ENCODE measurements at regions not wholly inside any gene's neighbourhood (a gene's known extent, or its start where the extent isn't known, plus 50 kb on each side); places are given as distances from the start of the nearest gene placed in this dataset.

- Histone ChIP-seq H3K9ac (ENCODE audit: insufficient read depth, low read length, poor library complexity, severe bottlenecking) (no peak overlapping the region), H3K4me3 (replicated peaks in 1 of 3; ENCODE audit: low read depth in 2 of 3, low read length in 3 of 3) (no peak overlapping the region), H3K4me2 (replicated peaks; ENCODE audit: extremely low read depth, low read length, poor library complexity, severe bottlenecking) (no peak overlapping the region), H3K27ac (ENCODE audit: low read depth in 1 of 2, low read length in 2 of 2) (no peak overlapping the region), H4K20me1 (ENCODE audit: insufficient read depth, low read length) (no peaks in the 10 kb centered on the region), H3K9me3 (replicated peaks in 1 of 2; ENCODE audit: control insufficient read depth in 1 of 2, insufficient read depth in 1 of 2, low read length in 2 of 2) (no peaks in the 10 kb centered on the region), H3K79me2 (ENCODE audit: insufficient read depth, low read length) (no peaks in the 10 kb centered on the region), H3K36me3 (replicated peaks in 1 of 2; ENCODE audit: control insufficient read depth in 1 of 2, insufficient read depth in 2 of 2, low read length in 2 of 2) (no peaks in the 10 kb centered on the region), H2AFZ (ENCODE audit: insufficient read depth, low read depth, low read length, poor library complexity, severe bottlenecking) (no peak overlapping the region), H3K4me1 (ENCODE audit: control insufficient read depth in 1 of 2, insufficient read depth in 2 of 2, low read length in 2 of 2) (peaks cover 12 to 29% of the 10 kb centered on the region in 2 donors), H3K27me3 (ENCODE audit: control insufficient read depth in 2 of 2, insufficient read depth in 2 of 2, low read length in 2 of 2) (no peaks in the 10 kb centered on the region)
- Mint-ChIP-seq H3K4me1 (peaks cover 16% of the 10 kb centered on the region), H3K9me3 (peaks cover 0 to 8% (median 0%) of the 10 kb centered on the region in 7 donors), H3K4me3 (no peak overlapping the region), H3K27me3 (ENCODE audit: low read depth in 3 of 3) (peaks cover 3 to 8% (median 7%) of the 10 kb centered on the region in 3 donors), H3K27ac (no peak overlapping the region), H3K36me3 (peaks cover 0 to 2% of the 10 kb centered on the region in 2 donors)
- DNase-seq, result no peak
- TF ChIP-seq, protein P1, sequence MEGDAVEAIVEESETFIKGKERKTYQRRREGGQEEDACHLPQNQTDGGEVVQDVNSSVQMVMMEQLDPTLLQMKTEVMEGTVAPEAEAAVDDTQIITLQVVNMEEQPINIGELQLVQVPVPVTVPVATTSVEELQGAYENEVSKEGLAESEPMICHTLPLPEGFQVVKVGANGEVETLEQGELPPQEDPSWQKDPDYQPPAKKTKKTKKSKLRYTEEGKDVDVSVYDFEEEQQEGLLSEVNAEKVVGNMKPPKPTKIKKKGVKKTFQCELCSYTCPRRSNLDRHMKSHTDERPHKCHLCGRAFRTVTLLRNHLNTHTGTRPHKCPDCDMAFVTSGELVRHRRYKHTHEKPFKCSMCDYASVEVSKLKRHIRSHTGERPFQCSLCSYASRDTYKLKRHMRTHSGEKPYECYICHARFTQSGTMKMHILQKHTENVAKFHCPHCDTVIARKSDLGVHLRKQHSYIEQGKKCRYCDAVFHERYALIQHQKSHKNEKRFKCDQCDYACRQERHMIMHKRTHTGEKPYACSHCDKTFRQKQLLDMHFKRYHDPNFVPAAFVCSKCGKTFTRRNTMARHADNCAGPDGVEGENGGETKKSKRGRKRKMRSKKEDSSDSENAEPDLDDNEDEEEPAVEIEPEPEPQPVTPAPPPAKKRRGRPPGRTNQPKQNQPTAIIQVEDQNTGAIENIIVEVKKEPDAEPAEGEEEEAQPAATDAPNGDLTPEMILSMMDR (IDR thresholded peaks at IDR 0.05), result no peak
- 90% methylated on average over 2 of the region's 3 CpGs for whole genome bisulfite sequencing (ENCODE audit: insufficient coverage)
- intact Hi-C loops (cut with micrococcal nuclease), result loop anchor here in 1 of 2 donors (10.0 kb wide), 1 partner anchor 409 kb away; no protein-coding TSS in a partner anchor
Measured at GRCh38 chr13:80463673-80464352, 122.9 kb upstream of the SPRY2 start.

- H2AFZ ChIP-seq (ENCODE audit: insufficient read depth, low read depth, low read length, poor library complexity, severe bottlenecking), result no peak overlapping the region
- intact Hi-C loops (cut with micrococcal nuclease), result loop anchor here in 1 of 2 donors (10.0 kb wide), 1 partner anchor 408 kb away; no protein-coding TSS in a partner anchor
Measured at GRCh38 chr13:80462567-80462966, 121.6 kb upstream of the SPRY2 start.

More at GRCh38 chr13:80462567-80462966, 121.6 kb upstream of the SPRY2 start:
- TF ChIP-seq, protein P1 (IDR thresholded peaks at IDR 0.05), result no peak
- Mint-ChIP-seq H3K9me3 (peaks cover 0 to 8% (median 0%) of the 10 kb centered on the region in 7 donors), H3K4me1 (peaks cover 13% of the 10 kb centered on the region), H3K4me3 (no peak overlapping the region), H3K27ac (no peak overlapping the region), H3K27me3 (ENCODE audit: low read depth in 3 of 3) (peaks cover 9 to 14% (median 10%) of the 10 kb centered on the region in 3 donors), H3K36me3 (peaks cover 0 to 2% of the 10 kb centered on the region in 2 donors)
- Histone ChIP-seq H3K4me3 (replicated peaks in 1 of 3; ENCODE audit: low read depth in 2 of 3, low read length in 3 of 3) (no peak overlapping the region), H3K9me3 (replicated peaks in 1 of 2; ENCODE audit: control insufficient read depth in 1 of 2, insufficient read depth in 1 of 2, low read length in 2 of 2) (no peaks in the 10 kb centered on the region), H3K9ac (ENCODE audit: insufficient read depth, low read length, poor library complexity, severe bottlenecking) (no peak overlapping the region), H3K4me2 (replicated peaks; ENCODE audit: extremely low read depth, low read length, poor library complexity, severe bottlenecking) (no peak overlapping the region), H4K20me1 (ENCODE audit: insufficient read depth, low read length) (no peaks in the 10 kb centered on the region), H3K4me1 (ENCODE audit: control insufficient read depth in 1 of 2, insufficient read depth in 2 of 2, low read length in 2 of 2) (peaks cover 13 to 32% of the 10 kb centered on the region in 2 donors), H3K27ac (ENCODE audit: low read depth in 1 of 2, low read length in 2 of 2) (no peak overlapping the region), H3K27me3 (ENCODE audit: control insufficient read depth in 2 of 2, insufficient read depth in 2 of 2, low read length in 2 of 2) (peaks cover 3 to 5% of the 10 kb centered on the region in 2 donors), H3K36me3 (replicated peaks in 1 of 2; ENCODE audit: control insufficient read depth in 1 of 2, insufficient read depth in 2 of 2, low read length in 2 of 2) (no peaks in the 10 kb centered on the region), H3K79me2 (ENCODE audit: insufficient read depth, low read length) (no peaks in the 10 kb centered on the region)
- no peak for DNase-seq

Measured in CD14-positive monocyte (primary cell).